Bone marrow (tissue), 2 donors: ENCODE measurements at regions not wholly inside any gene's neighbourhood (a gene's known extent, or its start where the extent isn't known, plus 50 kb on each side); places are given as distances from the start of the nearest gene placed in this dataset.
"Not testable (repeated sequence)": the region's sequence is repeated elsewhere in the genome, so short reads cannot be mapped to it uniquely, and the experiment has no call there.

ENCODE experiments used
- DNase-seq, 2 donors: peaks; one replicate each; lab custom pipeline; 2025; lab: John Stamatoyannopoulos, UW

DNA sequence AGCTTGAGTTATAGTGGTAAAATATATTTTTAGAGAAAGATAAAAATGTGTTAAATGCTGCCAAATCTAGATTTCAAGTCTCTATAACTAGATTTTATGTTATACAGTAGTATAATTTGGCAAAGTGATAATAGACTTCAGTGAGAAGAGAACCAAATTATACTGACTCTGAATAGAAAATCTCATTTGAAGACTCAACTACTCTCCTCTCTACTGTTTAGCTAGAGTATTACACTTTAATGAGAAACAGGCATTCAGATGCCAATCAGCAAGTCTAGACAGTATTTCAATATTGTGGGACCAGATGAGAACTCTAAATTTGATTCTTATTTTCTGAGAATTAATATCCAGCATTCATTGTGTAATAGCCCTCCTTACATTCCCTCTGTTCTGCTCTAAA is 311.2 kb downstream of the SLITRK5 start:
- no peak for DNase-seq

DNA sequence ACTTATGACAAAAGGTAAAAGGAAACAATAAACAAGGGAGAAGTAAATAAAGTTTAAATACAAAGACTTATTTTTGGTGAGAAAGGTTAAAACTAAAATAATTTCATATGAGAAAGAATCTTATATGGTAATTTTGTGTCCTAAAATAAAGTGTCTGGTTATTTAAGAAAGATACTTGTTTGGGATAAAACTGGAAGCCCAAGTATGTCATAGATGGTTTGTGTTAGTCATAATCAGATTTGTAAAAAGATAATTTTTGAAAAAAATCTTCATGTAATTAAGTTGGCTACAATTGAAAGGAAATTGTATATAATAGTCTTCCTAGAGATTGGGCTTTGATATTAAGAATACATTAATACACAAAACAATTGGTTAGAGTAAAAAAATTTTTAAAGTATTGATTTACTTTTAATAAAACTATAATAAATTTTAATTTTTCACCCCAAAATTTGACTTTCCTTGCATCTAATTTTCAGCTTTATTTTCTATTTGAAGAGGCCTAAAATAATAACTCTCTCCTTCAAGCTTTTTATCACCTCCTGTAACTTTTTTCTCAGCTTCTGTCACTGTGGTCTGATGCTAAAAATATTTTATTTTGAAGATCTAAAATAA is 315.6 kb downstream of the SLITRK5 start:
- DNase-seq = no peak

DNA sequence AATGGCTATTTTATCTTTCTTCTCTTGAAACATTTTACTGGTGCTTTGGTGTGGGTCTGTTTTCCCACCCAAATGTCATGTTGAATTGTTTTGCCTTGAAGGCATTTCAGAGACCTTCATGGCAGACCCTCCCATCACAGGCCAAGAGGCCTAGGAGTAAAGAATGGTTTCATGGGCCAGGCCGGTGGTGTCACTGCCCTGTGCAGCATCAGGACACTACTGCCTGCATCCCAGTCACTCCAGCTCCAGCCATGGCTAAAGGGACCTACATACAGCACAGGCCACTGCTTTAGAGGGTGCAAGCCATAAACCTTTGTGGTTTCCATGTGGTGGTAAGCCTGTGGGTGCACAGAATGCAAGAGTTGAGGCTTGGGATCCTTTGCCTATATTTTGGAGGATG is 326.9 kb downstream of the SLITRK5 start:
- DNase-seq = no peak

DNA sequence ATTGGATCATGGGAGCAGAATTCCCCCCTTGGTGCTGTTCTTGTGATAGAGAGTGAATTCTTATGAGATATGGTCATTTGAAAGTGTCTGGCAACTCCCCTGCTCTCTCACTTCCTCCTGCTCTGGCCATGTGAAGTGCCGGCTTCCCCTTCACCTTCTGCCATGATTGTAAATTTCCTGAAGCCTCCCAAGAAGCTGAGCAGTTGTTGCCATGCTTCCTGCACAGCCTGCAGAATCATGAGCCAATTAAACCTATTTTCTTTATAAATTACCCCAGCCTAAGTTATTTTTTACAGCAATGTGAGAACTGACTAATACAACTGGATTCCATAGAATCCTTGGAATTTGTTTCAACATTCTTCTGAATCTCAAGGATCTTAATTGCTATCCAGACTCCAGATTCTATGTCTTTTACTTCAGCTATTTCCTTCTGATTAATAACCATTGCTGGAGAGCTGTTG is 328.1 kb downstream of the SLITRK5 start:
- DNase-seq = no peak

DNA sequence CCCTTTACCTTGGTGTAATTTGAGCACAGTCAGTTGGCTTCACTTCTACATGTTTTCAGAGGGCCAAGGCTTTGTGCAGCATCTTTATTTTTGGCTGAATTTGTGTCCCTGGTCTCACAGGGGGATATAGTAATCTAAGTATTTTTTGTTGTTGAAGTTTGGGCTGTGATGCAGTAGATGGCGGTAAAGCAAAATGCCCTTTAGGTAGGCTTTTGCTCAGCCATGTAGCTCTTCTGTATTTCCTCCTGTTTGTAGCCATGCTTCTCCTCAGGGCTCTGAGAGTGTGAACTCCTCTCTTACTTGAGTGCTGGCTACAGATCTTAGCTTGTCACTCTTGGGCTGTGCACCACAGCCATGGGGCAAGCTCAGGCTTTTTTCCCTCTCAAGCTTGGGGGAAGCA is 328.6 kb downstream of the SLITRK5 start:
- no peak for DNase-seq

DNA sequence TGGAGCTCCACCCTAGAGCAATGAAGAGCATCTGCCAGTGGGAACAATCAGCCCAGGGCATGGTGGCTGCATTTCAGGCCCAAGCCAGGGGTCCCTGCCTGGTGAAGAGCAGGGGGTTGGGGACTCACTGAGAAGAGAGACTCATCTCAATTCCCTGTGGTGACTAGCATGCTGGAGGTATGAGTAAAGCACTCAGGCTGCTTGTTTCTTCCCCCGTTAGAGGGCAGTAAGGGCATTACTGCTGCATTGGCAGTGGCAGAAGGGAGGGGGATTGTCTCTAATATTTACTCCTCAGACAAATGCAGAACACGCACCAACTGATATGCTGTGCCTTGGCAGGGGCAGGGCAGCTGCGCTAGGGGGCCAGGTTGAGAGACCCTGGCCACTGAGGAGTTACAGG is 329.1 kb downstream of the SLITRK5 start:
- no peak for DNase-seq

DNA sequence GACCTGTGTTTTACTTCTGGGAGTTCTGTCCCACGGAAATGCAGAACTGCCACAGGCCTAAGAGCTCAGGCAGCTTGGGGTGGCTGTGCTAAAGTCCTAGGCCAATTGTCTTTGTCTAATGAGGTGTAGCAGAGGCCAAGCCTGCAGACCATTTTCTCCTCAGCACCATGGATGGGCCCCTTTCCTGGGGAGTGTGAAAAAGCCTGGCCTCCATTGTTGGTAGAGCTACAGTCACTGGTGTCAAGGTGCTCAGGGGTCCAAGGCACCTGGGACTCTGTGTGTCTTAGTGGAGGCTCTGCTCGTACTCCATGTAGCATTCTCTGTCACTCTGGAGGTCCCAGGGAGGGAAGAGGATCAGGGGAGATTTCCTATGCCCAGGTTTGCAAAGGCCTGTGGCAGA is 329.6 kb downstream of the SLITRK5 start:
- no peak for DNase-seq

DNA sequence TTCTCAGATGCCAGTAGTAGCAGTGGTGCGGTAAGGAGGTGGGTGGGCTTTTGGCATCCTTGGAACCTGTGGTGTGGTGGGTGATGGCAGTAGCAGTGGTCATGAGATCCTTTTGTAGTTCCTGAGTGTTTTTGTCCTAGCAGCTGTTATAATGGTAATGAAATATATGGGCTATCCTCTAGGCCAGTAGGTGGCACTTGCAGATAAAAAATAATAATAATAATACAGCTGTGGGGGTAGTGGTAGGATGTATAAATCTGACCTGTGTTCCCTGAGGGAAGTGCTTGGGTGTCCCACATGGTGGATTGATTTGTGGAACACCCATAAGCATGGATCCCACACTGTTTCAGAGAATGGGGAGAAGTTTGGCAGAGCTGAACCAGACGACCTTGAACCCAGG is 334.0 kb downstream of the SLITRK5 start:
- DNase-seq = no peak

DNA sequence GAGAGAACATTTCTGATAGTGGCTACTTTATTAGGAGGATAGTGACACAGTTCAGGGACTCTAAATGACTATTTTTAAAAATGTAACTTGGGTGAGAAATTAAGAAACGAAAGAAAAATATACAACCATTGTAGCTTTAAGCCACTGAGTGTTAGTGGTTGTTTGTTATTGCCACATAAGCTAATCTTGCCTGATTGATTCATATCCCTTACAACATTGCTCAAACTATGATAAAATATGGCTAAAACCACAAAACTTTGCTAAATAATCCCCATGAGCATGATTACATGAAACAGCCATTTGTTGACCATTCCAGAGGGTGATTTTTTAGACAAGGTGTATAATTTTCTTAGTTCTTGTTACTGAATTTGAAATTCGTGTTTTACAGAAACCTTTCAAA is 343.4 kb downstream of the SLITRK5 start:
- DNase-seq = no peak

DNA sequence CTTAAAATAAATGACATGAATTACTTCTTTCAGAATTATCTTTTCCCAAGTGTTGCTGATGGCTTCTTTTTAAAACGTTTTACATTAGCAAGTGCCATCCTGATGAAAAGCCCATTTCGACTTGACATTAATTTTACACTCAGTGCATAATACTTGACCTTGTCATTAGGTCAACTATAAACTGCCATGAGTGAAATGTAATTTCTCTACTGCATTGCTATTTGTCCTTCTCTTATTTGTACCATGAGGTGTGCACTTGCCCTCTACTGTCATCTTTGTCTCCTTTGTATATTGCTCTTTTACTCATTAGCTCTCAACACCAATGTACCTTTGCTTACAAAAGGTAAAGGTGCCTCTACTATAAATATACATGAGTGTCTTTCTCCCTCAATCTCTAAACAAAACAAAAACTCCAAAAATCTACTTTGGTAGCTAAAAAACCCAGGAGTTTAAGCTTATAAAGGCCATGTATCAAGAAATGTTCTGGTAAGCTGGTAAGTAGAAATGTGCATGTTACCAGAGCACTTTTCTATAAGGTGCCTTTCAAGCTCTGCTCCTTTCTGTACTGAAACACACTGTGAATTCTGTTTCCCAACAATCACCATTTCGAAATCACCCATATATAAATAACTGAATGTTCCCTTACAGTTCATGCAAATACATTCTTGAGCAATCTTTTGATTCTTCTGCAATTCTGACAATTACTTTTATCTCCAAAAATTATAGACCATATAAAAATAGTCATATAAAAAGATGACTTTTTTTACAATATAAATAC is 351.4 kb downstream of the SLITRK5 start:
- DNase-seq = no peak

DNA sequence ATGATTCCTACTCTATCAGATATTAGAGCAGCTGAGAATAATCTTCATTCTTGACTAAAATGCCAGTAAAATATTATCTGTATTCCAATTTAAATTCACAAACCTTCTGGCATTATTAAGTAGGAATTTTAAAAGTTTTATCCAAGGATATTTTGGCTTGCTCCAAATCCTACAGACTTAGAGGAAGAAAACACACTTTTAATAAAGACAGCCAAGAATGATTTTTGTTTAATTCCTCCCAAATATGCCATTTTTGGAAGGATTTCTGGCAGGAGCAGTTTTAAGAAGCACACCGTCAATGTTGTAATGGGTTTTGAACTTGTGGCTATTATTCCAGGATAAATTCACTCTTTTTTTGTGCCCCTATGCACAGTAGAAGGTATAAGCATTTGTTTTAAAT is 355.1 kb downstream of the SLITRK5 start:
- no peak for DNase-seq

DNA sequence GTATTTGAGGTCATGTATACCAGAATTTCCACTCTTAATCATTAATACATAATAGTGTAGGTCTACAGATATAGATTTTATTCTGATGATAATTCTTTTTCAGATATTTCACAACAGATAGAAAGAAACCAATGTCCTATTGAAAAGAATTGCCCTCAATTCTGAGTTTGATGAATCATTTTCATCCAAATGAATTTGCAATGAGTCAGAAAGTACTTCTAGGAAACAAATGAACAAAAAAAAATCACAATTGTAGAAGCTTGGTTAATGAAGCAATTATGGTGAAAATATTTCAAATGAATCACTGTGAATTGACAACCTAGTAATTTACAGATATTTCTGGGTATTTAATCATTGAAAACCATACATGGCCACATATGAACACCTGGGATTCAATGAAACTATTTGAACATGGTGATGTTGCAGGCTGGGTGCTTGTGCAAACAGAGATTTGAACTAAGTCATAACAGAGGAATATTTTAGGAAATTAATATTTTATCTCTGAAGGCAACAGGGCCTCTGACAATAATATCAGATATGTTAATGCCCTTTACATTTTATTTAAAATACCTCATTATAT is 360.9 kb downstream of the SLITRK5 start:
- no peak for DNase-seq

DNA sequence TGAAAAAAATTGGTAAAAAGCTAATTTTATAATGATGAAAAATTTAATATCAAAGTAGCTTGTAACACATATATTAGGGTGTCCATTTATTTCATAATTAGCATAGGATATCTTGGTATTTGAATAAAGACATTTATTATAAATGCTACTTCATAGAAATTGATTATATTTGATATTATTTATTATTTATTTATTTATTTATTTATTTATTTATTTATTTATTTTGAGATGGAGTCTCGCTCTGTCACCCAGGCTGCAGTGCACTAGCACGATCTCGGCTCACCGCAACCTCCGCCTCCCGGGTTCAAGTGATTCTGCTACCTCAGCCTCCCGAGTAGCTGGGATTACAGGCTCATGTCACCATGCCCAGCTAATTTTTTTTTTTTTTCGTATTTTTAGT is 365.0 kb downstream of the SLITRK5 start:
- DNase-seq = not testable (repeated sequence)

DNA sequence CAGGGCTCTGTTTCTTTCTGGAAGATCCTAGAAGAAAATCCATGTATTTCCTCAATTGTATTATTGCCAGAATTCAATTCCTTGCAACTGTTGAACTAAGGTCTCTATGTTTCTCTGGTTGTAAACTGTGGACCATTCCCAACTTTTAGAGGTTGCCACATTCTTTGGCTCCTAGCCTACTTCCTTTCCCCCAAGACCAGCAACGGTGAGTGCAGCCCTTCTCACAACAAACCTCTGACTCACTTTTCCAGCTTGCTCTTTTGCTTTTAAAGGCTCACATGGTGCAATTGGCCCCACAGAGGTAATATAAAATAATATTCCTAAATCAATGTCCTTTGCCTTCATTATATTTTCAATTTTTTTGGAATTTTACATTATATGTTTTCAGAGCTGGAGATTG is 371.3 kb downstream of the SLITRK5 start:
- no peak for DNase-seq

DNA sequence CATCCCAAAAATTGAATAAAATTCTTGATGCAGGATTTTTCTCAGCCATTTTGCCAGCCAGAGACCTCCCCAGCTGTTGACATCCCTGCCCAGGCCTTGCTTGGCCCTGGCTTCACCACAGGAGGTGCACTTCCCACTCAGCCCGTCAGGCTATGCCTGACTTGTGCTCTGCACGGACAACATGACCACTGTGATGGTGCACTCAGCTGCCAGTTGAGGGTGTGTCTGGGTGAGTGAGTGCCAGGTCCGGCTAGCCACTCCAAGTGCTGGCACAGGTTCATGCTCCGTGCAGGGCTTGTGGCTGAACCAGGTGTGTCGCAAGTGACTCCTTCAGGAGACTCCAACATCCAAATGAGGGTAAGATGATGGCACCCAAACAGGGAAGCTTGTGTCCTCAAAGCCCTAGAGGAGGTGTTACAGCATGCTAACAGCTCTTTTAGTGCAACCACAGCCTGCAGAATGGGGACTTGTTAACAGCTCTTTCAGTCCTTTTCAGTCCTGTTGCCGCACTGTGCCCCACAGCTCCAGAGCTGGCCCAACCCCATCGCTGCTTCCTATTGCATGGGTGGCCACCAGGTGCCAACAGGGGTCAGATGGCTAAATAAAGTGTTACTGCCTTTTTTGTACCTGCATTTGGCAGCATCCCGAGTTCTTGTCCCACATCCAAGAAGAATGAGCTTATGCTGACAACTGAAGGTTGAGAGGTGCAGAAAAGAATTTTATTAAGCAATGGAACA is 380.7 kb downstream of the SLITRK5 start:
- DNase-seq = no peak

DNA sequence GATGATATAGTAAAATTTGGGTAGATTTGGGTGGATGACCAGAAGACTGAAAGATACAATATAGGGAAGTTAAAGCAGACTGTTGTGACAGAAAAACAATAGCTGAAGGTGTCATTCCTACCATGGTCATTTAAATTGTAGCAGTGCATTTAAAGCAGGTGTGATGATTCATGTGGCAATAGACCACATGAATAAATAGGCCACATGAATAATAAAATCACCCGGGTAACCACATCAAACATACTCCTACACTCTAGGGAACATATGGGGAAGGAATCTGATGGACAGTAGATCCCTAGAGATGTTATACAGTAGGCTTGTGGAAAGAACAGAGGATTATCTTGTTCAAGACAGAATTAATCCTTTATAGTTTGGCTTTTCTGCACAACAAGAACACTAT is 392.6 kb downstream of the SLITRK5 start:
- no peak for DNase-seq

DNA sequence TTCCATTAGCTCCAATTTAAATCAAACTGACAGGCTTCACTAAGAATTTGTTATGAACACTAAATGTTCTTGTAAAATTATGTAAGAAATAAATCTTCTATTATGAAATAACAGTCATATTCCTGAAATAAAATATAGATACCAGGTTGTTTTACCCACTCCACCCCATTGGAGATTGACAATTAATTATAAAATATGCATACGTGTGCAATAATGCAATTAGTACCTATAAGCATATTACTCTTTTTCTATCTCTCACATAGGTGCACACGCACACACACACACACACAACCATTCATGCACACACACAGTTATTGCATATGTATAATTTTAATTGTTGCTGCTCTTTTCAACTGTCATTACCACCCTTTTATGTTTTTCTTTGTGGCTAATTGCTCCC is 395.7 kb downstream of the SLITRK5 start:
- DNase-seq = no peak

DNA sequence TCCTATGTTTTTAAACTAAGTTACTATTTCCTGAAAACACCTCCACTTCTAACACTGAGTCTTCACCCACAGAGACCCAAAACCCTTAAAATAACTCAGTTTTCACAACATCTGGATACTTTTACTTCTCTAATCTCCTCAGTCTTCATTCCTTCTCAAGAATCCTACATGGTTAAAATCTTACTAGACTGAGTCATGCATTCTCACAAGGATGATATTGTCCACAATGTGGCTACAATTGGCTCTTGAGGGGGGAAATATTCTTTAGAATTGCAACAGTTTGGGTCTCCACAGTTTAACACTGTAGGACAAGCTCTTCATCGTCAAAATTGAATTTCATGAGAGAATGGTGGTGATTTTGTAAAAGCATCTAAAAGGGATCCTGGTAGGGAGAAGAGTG is 397.1 kb downstream of the SLITRK5 start:
- DNase-seq = no peak

DNA sequence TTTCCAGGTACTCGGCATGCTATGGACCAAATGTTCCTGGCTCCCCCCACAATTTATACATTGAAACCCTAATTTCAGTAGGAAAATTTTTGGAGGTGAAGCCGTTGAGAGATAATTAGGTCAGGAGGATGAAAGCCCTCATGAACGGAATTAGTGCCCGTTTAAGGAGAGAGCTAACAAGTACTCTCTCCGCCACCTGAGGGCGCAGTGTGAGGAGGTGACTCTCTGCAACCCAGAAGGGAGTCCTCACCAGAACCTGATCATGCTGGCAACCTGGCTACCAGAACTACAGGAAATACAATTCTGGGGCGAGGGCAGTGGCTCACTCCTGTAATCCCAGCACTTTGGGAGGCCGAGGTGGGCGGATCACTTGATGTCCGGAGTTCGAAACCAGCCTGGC is 397.8 kb downstream of the SLITRK5 start:
- DNase-seq = no peak

DNA sequence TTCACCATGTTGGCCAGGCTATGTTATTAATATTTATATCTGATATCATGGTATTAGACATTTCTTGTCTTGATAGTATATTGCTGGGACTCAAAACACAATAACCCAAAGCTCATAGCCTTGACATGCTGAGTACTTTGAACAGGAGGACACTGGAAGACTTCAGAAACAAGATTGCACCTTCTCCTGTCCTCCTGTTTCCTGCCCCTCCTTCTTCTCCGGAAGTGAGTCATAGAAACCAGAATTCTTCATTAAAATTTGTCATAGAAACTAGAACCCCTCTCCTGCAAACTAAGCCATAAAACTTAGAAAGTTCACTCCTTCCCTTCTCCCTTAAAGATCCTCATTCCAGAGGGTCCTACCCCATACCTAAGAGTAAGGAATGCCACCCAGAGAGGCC is 400.2 kb downstream of the SLITRK5 start:
- DNase-seq = peak in 1 of 2 donors; percentile 40

DNA sequence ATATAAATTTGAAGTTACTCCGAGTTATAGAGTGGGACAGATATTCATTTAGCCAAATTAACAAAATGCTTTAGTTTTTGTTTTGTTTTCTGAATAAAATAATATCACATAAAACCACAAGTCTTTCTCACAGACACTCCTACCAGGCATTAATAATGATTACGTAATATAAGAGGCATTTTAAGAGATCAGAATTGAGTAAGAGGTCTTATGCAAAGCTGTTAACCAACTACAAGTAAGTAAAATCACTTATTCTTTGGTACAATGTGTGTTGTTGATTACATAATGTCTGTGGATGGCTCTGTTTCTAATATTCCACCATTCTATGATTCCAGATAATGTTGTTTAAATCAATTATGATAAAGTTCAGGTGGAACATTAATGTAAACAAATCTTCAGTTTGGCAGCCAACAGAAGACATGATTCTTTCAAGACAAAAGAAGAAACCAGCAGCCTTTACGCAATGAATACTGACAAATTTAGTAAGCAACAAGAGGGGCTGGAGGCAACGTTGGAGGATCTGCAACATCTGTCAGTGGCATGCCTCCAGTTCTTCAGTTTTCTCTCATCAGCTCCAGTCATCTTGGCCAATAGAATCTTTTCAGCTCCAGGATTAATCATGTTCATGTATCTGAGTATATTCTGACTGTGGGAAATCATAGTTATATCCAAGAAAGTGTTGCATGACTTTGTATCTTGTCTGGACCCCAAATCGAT is 403.8 kb downstream of the SLITRK5 start:
- DNase-seq = no peak

DNA sequence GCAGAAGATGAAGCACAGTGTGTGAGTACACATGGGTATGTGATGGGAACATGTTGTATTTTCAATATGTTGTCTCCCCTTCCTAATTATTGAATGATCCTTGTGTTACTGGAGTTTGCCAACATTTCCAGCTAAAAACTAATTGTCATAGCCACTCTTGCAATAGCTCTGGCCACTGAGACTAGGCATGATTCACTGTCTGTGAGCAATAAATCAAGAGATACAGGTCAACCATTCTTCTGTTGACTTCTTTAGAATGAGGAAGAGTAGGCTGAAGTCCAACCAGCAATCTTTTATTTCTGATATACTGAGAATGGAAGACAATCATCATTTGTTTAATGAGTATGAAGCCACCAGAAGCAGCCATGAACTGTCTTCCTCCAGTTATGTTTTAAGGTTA is 413.9 kb downstream of the SLITRK5 start:
- DNase-seq = no peak
